ENCODE measurements at regions not wholly inside any gene's neighbourhood (a gene's known extent, or its start where the extent isn't known, plus 50 kb on each side); places are given as distances from the start of the nearest gene placed in this dataset.

DNA sequence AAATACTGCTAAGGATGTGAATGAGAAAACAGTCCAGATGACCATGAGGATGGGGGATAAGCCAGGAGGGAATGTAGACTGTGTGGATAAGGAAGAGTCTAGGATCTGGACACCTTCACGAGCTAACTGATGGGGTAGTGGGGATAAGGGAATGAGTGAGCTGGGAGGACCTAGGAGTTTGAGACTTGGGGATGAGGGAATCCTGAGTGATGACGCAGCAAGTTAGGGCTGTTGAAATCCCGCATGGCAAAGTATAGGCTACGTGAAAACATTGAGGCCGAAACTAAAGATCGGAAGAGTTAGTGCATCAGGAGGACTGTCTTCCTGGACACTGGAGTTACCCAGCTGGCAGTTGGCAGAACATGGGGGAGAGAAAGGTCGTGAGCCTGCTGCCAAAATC lies 129.2 kb upstream of the EEA1 start:
- WGBS (ENCODE audit: low lambda C conversion rate): 83% methylated on average over 7 of the region's 7 CpGs
- no peaks in the 10 kb centered on the region for H3K79me2 ChIP-seq (ENCODE audit: insufficient read depth)

DNA sequence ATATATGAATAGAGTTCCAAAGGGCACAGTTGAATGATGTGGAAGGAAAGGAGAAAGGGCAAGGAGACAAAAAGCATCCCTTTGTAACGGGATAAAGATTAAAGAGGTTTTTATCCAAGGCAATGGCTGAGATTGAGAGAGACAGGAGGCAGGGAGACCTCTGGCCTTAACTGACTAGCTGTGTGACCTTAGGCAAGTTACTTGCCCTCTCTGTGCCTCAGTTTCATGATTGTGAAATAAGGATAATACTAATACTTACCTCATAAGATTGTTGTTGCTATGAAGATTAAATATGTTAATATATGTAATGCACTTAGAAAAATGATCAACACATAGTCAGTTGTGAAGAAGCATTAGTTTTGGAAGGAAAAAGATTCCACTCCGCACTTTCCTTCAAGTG lies 130.2 kb upstream of the EEA1 start:
- ChIA-PET POLR2A (no interaction called here), CTCF (no interaction called here)
- 86% methylated on average over 2 of the region's 2 CpGs for WGBS (ENCODE audit: low lambda C conversion rate)

More for the DNA sequence above, 129.2 kb upstream of the EEA1 start:
- Histone ChIP-seq H4K20me1 (ENCODE audit: insufficient read depth) (no peaks in the 10 kb centered on the region), H3K27me3 (ENCODE audit: insufficient read depth) (no peaks in the 10 kb centered on the region), H3K27ac (ENCODE audit: low read depth in 2 of 2, low read length in 1 of 2) (no peak overlapping the region), H2AFZ (ENCODE audit: low read depth) (no peak overlapping the region), H3K9me3 (no peaks in the 10 kb centered on the region), H3K36me3 (replicated peaks in 1 of 2; ENCODE audit: control insufficient read depth in 1 of 2, insufficient read depth in 2 of 2, low read length in 1 of 2) (no peaks in the 10 kb centered on the region), H3K4me2 (no peak overlapping the region), H3K9ac (no peak overlapping the region), H3K4me1 (ENCODE audit: control insufficient read depth in 1 of 2, insufficient read depth in 2 of 2, low read depth in 1 of 2, low read length in 1 of 2) (peaks cover 8 to 10% of the 10 kb centered on the region in 2 experiments; a peak in 3 of 4 replicates), H3K9me2 (no peaks in the 10 kb centered on the region), H3F3A (replicated peaks; ENCODE audit: insufficient read depth) (peaks cover 5% of the 10 kb centered on the region), H3K4me3 (ENCODE audit: low read depth in 2 of 2, low read length in 1 of 2) (no peak overlapping the region)
- TF ChIP-seq TAF1 (IDR thresholded peaks at IDR 0.05; ENCODE audit: borderline replicate concordance, low read depth, low read length) (no peak), NRF1 (IDR thresholded peaks at IDR 0.05; ENCODE audit: low read depth, low read length) (no peak), JUND (IDR thresholded peaks at IDR 0.05) (no peak)
- TF ChIP-seq, protein P1, sequence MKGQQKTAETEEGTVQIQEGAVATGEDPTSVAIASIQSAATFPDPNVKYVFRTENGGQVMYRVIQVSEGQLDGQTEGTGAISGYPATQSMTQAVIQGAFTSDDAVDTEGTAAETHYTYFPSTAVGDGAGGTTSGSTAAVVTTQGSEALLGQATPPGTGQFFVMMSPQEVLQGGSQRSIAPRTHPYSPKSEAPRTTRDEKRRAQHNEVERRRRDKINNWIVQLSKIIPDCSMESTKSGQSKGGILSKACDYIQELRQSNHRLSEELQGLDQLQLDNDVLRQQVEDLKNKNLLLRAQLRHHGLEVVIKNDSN (IDR thresholded peaks at IDR 0.05; ENCODE audit: borderline replicate concordance, low read depth): no peak
- TF ChIP-seq, protein P2, sequence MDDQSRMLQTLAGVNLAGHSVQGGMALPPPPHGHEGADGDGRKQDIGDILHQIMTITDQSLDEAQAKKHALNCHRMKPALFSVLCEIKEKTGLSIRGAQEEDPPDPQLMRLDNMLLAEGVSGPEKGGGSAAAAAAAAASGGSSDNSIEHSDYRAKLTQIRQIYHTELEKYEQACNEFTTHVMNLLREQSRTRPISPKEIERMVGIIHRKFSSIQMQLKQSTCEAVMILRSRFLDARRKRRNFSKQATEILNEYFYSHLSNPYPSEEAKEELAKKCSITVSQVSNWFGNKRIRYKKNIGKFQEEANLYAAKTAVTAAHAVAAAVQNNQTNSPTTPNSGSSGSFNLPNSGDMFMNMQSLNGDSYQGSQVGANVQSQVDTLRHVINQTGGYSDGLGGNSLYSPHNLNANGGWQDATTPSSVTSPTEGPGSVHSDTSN (IDR thresholded peaks at IDR 0.05): no peak
- no peak for DNase-seq
- ChIA-PET CTCF (no interaction called here), POLR2A (no interaction called here)

More for the DNA sequence above, 130.2 kb upstream of the EEA1 start:
- Histone ChIP-seq H3K9me2 (no peaks in the 10 kb centered on the region), H3K4me2 (no peak overlapping the region), H3K9ac (no peak overlapping the region), H3K27me3 (ENCODE audit: insufficient read depth) (no peaks in the 10 kb centered on the region), H2AFZ (ENCODE audit: low read depth) (no peak overlapping the region), H4K20me1 (ENCODE audit: insufficient read depth) (no peaks in the 10 kb centered on the region), H3K4me3 (ENCODE audit: low read depth in 2 of 2, low read length in 1 of 2) (no peak overlapping the region), H3K9me3 (no peaks in the 10 kb centered on the region), H3K79me2 (ENCODE audit: insufficient read depth) (no peaks in the 10 kb centered on the region), H3K27ac (ENCODE audit: low read depth in 2 of 2, low read length in 1 of 2) (no peak overlapping the region; a peak in 1 of 4 replicates), H3K4me1 (ENCODE audit: control insufficient read depth in 1 of 2, insufficient read depth in 2 of 2, low read depth in 1 of 2, low read length in 1 of 2) (peaks cover 8 to 10% of the 10 kb centered on the region in 2 experiments; a peak in 3 of 4 replicates), H3F3A (replicated peaks; ENCODE audit: insufficient read depth) (peaks cover 5% of the 10 kb centered on the region), H3K36me3 (replicated peaks in 1 of 2; ENCODE audit: control insufficient read depth in 1 of 2, insufficient read depth in 2 of 2, low read length in 1 of 2) (no peaks in the 10 kb centered on the region)
- no peak for DNase-seq
- TF ChIP-seq CHD2 (IDR thresholded peaks at IDR 0.05; ENCODE audit: low read length, partially characterized antibody): no peak
- TF ChIP-seq, protein P3, sequence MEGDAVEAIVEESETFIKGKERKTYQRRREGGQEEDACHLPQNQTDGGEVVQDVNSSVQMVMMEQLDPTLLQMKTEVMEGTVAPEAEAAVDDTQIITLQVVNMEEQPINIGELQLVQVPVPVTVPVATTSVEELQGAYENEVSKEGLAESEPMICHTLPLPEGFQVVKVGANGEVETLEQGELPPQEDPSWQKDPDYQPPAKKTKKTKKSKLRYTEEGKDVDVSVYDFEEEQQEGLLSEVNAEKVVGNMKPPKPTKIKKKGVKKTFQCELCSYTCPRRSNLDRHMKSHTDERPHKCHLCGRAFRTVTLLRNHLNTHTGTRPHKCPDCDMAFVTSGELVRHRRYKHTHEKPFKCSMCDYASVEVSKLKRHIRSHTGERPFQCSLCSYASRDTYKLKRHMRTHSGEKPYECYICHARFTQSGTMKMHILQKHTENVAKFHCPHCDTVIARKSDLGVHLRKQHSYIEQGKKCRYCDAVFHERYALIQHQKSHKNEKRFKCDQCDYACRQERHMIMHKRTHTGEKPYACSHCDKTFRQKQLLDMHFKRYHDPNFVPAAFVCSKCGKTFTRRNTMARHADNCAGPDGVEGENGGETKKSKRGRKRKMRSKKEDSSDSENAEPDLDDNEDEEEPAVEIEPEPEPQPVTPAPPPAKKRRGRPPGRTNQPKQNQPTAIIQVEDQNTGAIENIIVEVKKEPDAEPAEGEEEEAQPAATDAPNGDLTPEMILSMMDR (IDR thresholded peaks at IDR 0.05): no peak
- TF ChIP-seq, protein P4, sequence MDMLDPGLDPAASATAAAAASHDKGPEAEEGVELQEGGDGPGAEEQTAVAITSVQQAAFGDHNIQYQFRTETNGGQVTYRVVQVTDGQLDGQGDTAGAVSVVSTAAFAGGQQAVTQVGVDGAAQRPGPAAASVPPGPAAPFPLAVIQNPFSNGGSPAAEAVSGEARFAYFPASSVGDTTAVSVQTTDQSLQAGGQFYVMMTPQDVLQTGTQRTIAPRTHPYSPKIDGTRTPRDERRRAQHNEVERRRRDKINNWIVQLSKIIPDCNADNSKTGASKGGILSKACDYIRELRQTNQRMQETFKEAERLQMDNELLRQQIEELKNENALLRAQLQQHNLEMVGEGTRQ (IDR thresholded peaks at IDR 0.05; ENCODE audit: borderline replicate concordance, low read depth, low read length): no peak
- TF ChIP-seq JUND (IDR thresholded peaks at IDR 0.05): no peak
- TF ChIP-seq MXI1 (IDR thresholded peaks at IDR 0.05; ENCODE audit: low read depth, low read length): no peak
- no peak for TF ChIP-seq FOXM1 (IDR thresholded peaks at IDR 0.05; ENCODE audit: low read depth)

Measured in SK-N-SH (cell line).